Stimulated activated CD8-positive, alpha-beta memory T cell treated with anti-CD3 and anti-CD28 coated beads, Interleukin-12 subunit alpha, Interleukin-12 subunit beta, amount 100 ng/mL, for 4 hours (primary cell): ENCODE measurements at regions not wholly inside any gene's neighbourhood (a gene's known extent, or its start where the extent isn't known, plus 50 kb on each side); places are given as distances from the start of the nearest gene placed in this dataset.
"Not testable (repeated sequence)": the region's sequence is repeated elsewhere in the genome, so short reads cannot be mapped to it uniquely, and the experiment has no call there.

Experiments
- DNase-seq: peaks from one replicate; pipeline ENCODE4 v3.0.0-alpha.2; 2020; ENCODE audit warnings: low read depth

DNA sequence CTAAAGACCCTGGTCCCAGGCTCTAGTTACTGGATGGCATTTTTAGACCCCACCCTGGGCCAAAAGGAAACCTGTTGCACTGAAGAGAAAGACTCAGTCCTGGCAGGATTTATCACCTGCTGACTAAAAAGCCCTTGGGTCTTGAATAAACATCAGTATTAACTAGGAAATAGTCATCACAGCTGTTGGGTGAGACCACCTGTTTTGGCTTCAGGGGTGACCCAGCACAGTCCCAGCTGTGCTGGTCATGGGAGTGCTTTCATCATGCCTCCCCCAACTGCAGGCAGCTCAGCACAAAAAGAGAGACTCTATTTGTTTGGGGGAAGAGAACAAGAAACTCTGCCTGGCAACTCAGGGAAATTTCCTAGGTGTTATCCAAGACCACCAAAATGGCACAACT, 903.2 kb downstream of the C4orf33 start:
- no peak for DNase-seq

DNA sequence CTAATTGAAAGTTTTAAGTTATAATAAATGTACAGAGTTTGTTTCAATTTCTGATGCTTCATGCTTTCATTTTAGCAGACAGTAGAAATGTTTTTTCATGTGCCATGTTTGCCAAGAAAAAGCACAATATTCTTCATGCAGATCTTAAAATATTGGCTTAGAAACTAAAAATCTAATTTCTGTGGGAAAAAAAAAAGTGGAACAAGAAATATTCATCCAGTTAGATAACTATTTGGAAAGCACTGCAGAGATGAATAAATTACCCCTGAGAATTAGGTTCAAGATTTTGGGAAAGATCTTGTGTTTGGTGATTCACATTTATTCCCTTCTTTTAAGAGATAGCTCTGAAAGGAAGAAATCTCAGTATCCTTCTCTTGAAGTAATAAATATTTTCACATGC, 912.5 kb downstream of the C4orf33 start:
- no peak for DNase-seq

DNA sequence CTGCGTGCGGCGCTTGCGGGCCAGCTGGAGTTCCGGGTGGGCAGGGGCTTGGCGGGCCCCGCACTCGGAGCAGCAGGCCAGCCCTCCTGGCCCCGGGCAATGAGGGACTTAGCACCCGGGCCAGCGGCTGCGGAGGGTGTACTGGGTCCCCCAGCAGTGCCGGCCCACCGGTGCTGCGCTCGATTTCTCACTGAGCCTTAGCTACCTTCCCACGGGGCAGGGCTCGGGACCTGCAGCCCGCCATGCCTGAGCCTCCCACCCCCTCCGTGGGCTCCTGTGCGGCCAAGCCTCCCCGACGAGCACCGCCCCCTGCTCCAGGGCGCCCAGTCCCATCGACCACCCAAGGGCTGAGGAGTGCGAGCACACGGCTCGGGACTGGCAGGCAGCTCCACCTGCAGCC, 916.9 kb downstream of the C4orf33 start:
- not testable (repeated sequence) for DNase-seq

DNA sequence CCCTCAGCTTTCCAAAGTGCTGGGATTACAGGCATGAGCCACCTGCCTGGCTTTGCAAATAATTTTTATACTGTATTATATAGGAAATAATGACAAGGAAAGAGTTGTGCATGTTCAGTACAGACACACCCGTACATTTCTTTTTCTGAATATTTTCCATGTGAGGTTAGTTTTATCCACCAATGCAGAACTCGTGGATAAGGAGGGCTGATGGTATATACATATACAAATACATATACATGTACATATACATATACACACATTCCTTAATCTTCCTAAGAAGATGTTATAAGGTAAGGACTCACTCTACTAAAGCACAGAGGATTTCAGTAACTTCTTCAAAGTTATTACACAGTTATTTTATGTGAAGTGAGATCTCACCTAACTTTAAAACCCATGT, 925.8 kb downstream of the C4orf33 start:
- no peak for DNase-seq

DNA sequence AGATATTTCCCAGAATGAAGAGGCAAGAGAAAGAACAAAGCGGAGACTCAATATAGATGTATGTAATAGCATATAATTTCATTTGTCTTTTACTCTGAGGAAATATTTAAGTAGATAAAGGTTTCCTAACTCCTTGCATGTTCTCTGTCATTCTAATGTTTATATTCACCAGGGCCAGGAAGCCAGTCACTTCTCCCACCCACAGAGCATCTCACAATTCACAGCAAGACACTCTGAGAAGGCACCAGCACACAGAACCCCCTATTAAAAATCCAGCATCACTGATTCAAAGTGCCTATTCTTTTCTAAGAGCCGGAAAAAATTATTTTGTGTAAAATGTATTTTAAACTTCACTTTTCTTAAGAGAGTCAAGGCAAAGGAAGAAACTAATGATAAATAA, 927.1 kb downstream of the C4orf33 start:
- no peak for DNase-seq

DNA sequence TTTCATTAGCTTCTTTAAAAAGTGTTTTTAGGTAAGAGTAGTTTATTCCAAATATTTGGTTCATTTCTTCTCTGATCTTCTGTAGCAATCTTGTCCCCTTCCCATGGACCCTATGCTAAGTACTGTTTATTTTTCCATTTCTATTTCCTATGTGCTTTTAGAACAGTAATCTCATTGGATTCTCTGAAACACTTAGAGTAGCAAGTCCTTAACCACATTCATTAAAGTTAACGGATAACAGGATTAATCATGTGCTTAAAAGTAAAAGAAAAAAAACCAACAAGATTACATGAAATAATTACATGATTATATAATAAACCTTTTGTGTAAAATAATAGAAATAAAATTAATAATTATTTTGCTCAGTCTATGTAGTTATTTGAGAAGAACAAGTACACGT, 929.7 kb downstream of the C4orf33 start:
- DNase-seq = no peak

DNA sequence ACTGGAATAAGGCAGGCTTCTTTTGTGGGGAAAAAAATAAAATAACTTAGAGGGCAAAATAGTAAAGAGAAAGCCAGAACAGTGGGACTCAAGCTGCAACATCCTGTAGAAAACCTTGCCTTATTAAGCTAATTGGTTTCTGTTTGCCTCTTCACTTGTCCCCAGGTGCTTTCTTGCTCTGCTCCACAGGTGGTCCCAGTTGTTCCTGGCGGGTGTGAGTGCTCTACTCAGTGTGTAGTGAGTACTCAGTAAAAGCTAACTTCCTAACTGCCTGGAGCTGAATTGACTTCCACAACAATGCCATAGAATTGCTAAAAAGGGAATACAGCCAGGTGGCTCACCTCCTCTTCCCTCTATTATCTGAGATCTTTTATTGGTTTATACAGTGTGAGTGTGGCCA, 930.2 kb downstream of the C4orf33 start:
- DNase-seq = no peak

DNA sequence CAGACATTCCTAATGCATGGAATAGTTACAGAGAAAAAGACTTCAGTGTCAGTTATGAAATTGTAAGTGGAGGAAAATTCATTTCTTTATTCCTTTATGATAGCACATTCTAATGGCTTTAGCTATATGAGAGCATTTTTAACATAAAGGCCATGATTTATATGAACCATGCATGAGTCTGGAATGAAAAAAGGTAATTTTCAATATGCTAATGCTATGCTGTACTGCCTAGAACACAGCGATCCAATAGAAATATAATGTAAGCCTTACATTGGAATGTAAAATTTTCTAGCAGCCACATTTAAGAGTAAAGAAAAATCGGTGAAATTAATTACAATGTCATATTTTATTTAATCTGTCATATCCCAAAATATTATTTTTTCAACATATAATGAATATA, 932.0 kb downstream of the C4orf33 start:
- no peak for DNase-seq

DNA sequence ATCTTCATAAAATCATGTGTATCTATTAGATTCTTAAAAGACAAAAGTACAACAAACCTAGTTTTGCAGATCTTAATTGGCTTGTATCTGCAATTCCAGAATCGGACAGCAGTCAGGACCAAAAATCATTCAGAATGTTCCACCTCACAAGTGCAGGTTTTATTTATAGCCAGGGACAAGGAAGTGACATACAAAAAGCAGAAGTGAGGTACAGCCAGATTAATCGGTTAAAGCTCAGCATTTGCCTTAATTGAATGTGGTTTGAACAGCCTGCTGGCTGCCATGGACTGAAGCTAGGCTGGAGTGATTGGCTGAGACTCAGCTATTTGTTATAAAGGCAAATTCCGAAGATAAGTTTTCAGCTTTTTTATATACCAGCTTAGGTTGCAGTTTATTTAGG, 932.6 kb downstream of the C4orf33 start:
- no peak for DNase-seq

DNA sequence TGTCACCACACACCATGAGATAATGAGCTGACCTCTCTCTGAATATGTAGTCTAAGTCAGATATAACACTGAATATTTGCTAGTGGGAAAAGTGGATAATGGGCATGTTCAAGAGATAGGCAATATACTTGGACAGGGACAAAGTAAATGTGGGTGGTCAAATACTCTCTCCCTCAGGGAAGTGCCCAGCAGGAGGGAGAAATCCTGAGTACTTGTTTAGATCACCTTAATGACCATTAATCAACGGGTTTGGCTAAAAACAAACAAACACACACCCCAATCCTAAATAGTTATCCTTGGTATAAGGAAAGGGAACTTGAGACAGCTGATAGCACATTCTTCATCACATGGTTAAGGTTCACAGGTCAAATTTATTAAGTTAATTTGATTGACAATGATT, 933.5 kb downstream of the C4orf33 start:
- DNase-seq = no peak

DNA sequence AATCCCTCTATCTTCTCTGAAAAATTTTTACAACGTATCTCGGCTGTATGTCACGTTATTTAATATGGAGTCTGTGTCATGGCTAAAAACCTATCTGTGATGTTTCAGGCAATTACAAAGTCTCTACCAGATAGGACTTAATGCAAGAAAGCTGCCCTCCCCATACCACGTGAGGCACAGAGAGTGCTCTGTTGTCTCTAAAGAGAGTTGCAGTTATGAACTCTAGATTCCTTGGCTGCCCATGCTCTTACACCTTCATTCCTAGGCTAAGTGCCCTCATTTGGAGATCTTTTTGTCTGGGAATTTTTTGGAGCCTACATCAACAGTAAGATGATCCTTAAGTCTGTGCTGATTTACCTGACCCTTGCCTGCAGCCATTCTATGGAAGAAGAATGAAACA, 935.9 kb downstream of the C4orf33 start:
- DNase-seq = no peak

DNA sequence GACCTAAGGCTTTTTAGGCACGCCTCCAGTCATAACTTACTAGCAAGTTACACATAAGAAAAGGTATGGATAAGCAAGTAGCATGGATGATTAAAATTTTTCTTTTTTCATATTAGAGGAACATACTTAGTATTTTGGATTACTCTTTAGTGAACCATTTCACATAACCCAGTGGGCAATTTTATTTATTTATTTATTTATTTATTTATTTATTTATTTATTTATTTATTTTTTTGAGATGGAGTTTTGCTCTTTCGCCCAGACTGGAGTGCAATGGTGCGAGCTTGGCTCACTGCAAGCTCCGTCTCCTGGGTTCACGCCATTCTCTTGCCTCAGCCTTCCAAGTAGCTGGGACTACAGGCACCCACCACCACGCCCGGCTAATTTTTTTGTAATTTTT, 937.7 kb downstream of the C4orf33 start:
- DNase-seq = not testable (repeated sequence)

DNA sequence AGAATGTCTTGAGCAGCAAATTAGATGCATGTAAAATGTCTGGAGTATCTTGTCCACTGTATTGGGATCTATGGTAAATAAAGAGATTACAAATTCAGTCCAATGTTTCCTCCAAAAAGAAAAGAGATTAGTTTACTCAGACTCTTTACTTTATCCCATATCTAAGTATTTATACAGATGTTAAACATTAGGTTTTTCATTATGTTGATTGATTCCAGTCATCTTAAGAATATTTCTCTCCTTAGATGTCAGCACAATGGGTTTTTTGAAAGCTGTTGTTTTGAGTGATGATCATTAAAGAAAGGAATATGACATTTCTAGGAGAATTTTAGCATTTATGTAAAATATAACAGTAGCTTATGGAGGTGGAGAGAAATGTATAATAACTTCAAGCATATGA, 938.9 kb downstream of the C4orf33 start:
- no peak for DNase-seq

DNA sequence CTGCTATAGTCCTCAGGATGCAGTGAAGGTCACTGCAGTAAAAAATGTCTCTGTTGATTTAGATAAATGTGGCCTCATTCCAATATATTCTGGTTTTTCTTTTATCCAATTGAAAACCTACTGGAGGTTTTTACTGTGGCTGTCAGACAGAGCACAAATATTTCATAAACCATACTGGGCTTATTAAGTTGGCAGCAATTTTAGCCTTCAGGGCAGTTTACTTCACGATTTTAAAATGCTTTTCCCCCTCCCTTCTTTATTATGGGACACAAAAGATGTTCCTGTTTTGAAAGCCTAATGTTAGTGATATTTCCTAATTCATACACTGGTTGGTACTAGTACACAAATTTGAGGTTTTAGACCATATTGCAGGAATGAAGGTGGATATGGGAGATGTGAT, 939.4 kb downstream of the C4orf33 start:
- no peak for DNase-seq

DNA sequence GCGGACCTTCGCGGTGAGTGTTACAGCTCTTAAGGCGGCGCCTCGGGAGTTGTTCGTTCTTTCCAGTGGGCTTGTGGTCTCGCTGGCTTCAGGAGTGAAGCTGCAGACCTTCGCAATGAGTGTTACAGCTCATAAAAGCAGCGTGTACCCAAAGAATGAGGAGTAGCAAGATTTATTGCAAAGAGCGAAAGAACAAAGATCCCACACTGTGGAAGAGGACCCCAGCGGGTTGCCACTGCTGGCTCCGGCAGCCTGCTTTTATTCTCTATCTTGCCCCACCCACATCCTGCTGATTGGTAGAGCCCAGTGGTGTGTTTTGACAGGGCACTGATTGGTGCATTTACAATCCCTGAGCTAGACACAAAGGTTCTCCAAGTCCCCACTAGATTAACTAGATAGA, 941.9 kb downstream of the C4orf33 start:
- not testable (repeated sequence) for DNase-seq

DNA sequence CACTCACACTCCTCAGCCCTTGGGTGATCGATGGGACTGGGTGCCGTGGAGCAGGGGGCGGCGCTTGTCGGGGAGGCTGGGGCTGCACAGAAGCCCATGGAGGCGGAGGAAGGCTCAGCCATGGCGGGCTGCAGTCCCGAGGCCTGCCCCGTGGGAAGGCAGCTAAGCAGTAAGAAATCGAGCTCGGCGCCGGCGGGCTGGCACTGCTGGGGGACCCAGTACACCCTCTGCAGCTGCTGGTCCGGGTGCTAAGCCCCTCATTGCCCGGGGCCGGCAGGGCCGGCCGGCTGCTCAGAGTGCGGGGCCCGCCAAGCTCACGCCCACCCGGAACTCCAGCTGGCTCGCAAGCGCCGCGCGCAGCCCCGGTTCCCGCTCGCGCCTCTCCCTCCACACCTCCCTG, 942.6 kb downstream of the C4orf33 start:
- DNase-seq = not testable (repeated sequence)

DNA sequence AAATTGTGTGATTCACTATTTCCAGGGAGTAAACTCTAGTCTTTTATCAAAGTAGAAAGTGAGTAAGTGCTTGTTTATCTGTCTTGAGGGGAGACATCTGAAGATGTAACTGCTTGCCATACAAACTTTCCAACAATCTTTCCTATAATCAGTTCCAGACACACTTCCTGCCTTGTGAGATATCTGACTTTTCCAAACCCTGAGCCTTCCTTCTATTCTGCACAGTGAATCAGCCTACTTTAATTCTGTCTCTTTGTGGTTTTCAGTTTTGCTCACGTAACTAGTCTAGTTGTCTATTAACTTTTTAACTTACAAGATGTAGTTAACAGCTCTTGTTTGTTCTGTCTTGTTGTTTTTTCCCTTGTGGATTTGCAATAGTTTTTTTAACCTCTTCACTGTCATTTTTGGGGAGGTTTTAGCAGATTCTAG, 947.8 kb downstream of the C4orf33 start:
- DNase-seq = no peak

DNA sequence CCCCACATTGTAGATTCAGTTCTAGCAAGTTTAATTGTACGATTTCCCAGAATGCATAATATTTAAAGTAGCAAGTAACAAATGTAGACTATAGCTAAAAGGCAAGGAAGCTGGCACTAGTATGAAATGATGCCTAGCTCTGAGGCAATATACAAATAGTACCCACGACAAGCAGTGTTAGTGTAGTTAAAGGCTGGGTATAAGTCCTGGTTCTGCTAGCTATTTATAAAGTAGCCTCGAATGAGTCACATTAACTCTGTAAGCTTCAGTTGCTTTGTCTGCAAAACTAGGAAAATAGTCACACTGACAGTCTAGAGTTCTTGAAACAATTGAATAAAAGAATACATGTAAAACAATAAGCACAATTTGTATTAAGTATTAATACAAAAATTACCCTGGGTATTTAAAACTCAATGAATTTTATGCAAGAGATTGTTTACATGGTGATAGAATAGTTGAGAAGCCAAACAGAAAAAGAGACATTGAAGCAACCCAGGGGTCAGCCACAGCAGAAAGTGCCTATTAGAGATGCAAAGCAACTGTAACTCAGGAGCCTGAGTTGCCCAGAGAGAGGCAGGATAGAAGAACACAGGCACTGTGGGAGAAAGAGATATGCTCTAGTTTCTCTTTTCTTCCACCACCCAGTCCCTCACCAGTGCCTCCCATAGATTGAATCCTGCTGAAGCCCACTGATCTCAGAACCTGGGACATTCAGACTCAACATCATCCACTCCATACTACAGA, 949.0 kb downstream of the C4orf33 start:
- DNase-seq = no peak

DNA sequence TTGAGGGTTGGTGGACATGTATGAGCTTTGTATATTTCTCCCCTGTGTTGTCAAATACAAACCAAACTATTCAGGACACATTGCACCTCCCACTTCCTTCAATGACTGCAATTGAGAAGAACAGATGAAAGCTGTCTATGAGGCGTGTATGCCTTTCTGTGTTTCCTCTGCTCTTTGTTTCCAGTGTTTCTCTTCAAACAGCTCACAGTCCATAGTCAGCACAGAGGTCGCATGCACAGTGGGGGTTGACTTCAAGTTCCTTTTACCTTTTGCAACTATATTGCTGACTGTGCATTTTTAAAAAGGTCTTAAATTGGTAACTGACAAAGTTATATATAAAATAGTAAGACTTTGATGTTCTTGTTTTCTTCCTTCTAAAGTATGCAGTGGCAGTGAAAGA, 957.8 kb downstream of the C4orf33 start:
- no peak for DNase-seq

DNA sequence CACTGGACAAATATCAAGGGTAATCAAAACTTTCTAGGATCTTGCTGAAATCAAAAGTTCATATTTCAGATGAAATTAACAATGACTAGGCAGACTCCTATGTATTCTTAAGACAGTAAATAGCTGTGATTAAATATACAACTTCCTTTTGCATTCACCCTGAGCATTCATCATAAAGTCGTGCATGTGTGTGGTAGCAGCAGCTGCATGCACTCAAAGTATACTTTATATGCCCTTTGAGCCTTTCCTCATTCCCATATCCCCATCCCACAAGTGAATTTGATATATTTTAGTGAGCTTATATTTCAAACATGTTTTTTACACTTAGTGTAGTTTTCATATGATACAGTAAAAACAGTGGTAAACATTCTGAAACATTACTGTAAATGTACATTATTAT, 959.0 kb downstream of the C4orf33 start:
- DNase-seq = no peak

DNA sequence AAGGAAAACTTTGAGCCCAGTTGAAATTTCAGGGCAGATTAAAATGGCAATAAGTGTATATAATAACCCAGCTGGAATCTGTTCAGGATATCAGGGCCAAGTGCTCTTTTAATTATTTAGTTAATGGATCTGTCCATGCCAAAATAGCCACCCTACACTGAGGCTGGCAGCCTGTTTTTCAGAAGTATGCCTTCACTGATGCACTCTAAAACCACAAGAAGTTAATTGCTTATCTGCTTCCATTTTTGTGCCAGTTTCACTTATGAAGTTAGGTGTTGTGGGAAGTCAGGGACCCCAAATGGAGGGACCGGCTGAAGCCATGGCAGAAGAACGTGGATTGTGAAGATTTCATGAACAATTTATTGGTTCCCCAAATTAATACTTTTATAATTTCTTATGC, 960.3 kb downstream of the C4orf33 start:
- no peak for DNase-seq

DNA sequence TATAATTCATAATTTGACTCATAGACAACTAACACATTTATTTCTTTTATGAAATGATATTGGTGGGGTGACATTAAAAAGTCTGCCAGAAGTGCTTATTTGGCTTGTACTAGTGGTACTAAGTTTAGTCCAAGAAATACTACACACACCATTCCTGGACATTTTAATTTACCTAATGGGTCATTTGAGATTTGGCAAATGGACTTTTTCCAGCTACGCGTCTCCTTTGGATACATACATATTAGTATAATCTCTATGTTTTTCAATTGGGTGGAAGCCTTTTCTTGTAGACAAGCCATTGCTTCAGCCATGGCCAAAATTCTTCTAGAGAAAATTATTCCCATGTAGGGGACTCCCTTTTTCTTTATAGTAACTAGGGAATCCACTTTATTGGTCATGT, 968.5 kb downstream of the C4orf33 start:
- no peak for DNase-seq

DNA sequence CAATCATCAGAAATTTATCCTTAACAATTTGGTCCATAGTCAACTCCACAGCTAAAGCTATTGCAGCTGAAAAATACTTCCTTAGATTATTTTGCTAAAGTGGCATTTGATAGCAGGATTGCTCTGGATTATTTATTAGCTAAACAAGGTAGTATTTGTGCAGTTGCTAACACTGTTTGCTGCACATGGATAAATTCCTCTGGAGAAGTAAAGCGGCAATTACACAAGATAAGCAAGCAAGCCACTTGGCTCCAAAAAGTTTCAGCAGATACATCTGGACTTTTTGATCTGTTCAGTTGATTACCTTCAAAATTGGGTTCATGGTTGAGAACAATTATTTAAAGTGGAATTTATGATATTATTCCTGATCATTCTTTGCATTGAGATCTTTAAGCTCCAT, 971.5 kb downstream of the C4orf33 start:
- no peak for DNase-seq

DNA sequence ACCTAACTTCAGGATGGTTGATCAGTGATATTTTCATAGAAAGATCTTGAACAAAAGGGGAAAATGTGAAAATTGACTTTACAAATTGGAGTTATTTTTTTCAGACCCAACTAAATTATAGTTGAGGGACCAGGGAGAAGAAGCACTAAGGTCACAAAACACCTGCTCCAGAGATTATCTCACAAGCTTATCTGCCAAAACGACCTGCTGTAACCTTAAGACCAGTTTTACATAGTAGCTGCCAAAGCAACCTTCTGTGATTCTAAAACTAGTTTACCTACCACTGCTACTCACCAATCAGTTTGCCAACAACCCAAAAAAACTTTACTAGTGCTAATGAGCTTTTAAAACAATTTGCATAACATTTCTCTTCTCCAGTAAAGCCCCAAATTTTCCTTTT, 972.1 kb downstream of the C4orf33 start:
- no peak for DNase-seq

DNA sequence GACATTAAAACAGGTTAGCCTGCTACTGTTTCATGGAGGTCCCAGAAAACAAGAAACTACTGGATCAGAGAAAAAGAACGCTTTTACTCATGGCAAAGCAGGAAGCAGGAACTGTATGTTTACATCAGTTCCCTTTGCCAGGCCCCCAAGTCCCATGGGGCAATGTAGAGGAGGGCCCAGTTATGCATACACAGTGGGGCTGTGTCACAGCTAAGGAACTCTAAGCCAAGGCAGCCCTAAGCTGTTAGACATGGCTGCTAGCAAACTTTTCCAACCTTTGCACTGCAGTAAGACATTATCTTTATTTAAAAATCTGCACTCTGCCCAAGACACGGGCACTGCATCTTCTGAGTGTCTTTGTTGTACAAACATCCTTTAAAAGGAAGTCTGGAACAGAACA, 975.8 kb downstream of the C4orf33 start:
- no peak for DNase-seq
